GM21526 (cell line): ENCODE measurements at regions not wholly inside any gene's neighbourhood (a gene's known extent, or its start where the extent isn't known, plus 50 kb on each side); places are given as distances from the start of the nearest gene placed in this dataset.

Source experiments
- ATAC-seq: cut with Tn5 transposase; IDR thresholded peaks from one replicate; pipeline ENCODE4 v1.9.1; 2021; ENCODE audit warnings: moderate library complexity; ENCODE audit not compliant: unreplicated experiment, low FRiP score

- no peak for ATAC-seq
Observed at GRCh38 chr2:66689456-66690051, 254.6 kb downstream of the MEIS1 start.

GRCh38 chr2:66691031-66691965 lies 256.4 kb downstream of the MEIS1 start:
- no peak for ATAC-seq

DNA sequence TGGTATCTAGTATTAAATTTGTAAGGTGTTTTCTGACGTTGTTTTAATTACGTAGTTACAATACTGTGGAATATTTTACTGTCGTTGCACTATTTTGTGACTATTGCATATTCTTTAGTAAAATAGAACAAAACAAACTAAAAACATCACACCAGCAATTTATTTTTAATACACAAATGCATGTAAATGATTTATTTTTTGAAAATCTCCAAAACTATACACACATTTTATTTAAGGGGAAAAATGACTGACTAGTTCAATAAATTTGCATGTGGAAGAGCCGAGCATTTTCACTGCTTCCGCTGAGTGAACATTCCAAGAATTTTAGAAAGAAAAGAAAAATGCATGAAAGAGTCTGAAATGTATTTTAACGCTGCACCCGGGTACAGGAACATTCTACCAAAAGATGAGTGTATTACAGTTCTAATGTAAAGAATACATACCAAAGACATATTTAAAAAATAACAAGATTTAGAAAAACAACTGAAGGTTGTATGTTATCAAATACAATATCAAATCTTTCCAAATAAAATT lies 257.7 kb downstream of the MEIS1 start:
- ATAC-seq = no peak

DNA sequence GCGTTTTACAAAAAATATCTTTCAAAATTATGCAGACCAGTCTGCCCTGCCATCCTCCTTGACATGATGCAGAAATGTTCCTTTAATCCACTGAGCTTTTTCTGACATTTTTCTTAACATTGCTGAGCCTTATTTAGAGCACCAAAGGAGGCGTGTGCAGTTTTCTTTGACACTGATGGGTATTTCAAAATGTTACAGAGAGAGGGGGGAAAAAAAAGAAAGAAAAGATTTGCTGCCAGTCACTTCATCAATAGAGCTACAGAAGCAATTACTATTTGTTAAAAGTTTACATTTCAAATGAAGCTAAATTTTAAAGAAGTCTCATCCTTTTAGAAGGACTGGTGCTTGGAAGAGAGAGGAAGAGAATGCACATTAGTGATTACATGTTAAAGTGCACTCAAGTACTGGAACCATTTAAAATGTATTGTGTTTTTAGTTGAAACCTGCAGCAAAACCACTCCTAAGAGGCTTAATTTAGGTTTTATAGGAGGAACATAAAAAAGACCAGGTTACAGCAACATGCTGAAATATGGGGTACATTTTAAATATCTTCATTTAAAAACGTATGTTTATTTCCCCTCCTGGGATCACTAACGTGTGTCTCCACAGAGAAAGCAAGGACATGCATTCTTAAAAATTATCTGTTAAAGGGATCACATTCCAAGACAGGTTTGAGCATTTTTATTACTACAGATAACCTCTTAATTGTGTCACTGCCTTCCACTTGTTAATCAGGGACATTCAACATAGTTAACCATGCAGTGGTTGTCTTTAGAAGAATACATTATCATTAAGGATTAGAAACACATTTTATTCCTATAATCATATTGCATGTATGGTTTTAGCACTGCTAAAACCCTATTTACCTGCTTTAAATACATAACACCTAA lies 258.4 kb downstream of the MEIS1 start:
- no peak for ATAC-seq

GRCh38 chr2:66694087-66694860 lies 259.3 kb downstream of the MEIS1 start:
- no peak for ATAC-seq

DNA sequence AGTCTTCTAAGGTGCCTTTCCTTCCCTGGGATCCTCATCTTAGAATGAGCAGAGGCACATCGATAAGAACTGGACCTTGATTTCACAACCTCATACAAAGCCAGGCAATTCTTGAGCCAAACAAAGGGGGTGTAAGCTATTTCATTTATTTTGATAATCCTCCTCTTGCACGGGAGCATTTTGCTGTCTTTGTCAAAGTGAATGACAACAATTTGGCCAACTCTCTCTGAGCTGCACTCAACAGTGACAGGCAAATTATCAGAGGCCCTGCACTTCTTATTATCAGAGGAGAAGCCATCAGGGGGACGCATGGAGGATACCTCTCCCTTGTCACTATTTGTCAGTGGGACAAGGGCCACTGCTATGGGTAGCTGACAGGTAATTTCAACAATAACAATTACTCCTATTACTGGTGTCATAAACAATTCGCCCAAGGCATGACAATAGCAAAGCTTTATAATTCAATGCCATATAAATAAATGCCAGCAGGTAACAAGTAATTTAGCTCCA lies 260.4 kb downstream of the MEIS1 start:
- ATAC-seq = no peak

GRCh38 chr2:66696374-66696773 lies 261.4 kb downstream of the MEIS1 start:
- no peak for ATAC-seq

- ATAC-seq = no peak
Observed at GRCh38 chr2:66696886-66697285, 262.0 kb downstream of the MEIS1 start.

GRCh38 chr2:66697366-66697765 lies 262.4 kb downstream of the MEIS1 start:
- no peak for ATAC-seq

DNA sequence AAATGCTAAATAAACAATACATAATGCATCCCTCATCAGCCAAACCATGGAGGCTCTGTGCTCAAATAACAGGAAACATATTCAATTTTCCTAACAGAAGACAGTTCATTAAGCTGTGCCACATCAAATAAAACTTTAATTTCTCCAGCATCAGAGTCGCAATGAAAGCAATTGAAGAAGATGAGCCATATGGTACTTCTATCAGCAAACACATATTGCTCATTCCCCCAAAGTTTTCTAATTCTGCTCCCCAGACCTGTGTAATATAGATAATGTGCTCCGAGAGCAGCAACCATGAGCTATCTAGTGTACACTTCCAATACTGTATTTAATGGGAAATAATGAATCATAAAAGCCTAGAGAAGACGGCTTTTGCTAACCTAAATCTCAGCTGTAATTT lies 263.2 kb downstream of the MEIS1 start:
- no peak for ATAC-seq

DNA sequence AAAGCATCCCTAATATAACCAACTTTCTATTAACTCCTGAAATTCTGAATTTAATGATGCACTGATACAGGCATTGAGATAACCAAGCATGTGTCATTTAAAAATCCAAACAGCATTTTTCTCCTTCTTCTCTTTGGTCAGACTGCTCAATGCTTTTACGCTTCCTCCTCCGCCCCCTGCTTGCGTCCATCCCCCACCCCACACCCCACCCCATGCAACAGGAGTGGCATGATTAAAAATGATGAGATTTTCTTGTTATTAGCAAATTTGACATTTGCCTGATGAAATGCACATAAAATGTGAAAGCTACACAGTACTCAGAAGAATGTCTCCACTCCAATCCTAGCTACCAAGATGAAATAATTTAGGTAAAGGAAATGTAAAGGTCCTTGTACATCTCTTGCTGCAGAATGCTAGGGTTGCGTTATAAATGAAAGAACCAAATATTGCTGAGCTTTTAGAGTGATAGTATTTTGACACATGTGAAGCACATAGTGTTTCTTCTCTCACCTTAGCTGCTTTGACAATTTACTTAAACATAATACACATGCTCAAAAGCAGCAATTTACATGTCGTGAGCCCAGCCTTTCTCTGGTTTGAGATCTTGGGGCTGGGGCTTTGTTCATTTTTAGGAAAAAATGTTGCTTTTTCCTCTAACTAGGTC lies 263.8 kb downstream of the MEIS1 start:
- ATAC-seq = no peak

GRCh38 chr2:66699416-66699792 lies 264.5 kb downstream of the MEIS1 start:
- ATAC-seq = no peak

DNA sequence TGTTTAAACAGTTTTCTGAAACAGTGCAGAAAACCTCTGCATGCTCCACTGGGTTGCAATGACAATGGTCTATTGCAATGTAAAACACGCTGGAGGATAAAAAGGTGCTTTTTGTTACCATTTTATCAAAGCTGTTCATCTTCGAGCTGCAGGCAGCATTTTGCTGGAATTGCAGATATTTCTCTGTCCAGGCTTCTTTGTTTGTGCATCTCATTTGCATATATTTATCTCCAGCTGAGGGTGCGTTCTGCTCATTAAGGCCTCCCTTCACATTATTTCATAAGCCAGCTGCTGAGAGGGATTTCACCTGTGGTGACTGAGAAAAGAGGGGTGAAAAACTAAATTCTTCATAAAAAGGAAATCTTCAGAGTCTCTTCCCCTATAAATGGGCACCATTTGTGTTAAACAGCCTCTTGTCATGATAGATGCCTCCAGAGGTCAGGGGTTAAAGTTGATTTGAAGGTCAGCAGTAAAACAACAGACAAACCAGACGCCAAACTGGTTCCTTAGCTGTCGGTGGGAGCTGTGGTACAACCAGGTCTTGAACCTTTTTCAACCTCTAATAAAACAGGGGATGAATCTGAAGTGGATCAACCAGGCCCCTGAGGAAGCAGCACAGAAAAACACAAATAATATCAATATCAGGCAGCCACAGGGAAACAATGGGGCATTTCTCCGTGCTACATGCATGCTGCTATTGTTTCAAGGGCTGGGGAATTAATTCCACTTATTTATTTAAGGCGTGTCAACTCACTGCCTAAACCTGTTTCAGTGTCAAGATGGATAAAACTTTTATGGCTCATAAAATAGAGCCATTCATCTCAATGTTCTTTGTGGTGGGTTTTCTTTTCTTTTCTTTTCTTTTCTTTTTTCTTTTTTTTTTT lies 265.1 kb downstream of the MEIS1 start:
- ATAC-seq = no peak

- ATAC-seq = no peak
Observed at GRCh38 chr2:66700677-66701066, 265.7 kb downstream of the MEIS1 start.

DNA sequence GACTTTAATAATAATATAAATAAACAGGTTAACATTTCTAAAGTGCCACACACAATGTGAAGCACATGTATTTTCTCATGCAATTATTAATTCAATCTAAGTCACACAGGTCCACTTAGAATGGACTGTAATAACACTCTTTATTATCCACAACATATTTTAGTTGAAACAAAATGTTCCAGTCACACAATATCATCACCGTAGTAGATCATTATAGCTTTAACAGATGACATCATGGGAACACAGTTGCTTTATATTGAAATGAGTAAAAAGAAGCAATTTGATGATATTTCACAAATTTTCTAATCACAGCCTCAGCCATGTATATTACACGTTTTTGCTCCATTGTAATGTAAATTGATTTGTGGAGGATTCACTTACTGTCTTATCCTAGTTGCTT lies 266.3 kb downstream of the MEIS1 start:
- no peak for ATAC-seq

GRCh38 chr2:66701656-66702055 lies 266.7 kb downstream of the MEIS1 start:
- ATAC-seq = no peak

DNA sequence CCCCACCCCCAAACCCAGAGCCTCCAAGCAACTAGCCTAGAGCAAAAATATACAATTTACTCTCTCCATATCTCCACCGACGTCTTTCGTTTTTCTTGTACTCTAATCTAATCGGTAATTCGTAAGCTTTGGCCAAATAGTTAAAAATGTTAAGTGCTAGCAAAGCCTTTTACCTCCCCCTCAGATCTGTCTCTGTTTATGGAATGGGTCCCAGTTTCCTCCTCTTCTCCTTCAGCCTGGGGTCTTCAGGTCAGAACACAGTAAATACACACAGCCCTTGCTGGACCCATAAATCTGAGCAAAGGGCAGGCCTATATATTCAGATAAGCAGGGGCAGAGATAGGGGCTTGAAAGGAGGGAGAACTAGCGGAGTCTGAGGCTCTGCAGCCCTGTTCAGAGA lies 267.4 kb downstream of the MEIS1 start:
- ATAC-seq = no peak

- ATAC-seq = no peak
Observed at GRCh38 chr2:66704786-66705185, 269.9 kb downstream of the MEIS1 start.
